ENCODE measurements at regions not wholly inside any gene's neighbourhood (a gene's known extent, or its start where the extent isn't known, plus 50 kb on each side); places are given as distances from the start of the nearest gene placed in this dataset.
A peak's percentile ranks its signal among the peaks of the same experiment; 100 is the strongest.

DNA sequence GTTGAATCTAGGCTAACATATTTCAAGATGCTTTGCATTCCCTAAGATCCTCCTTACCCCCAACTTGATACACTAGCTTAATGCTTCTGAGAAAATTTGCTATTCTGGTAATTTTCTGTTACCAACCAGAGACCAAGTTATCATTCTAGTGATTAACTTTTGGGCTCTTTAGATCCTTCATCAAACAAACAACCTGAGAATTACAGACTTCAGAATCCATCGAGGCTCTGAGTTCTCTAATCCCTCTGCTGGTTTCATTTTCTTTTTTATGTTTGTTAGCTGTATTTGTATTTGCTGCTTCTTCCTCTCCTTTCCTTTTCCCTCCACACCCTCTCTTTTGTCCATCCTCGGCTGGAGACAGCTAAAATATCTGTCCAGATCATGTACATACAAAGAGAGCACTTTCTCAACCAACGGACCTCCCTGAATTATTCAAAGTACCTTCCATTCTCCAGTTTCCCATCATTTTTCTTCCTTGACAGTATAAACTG, 98.7 kb upstream of the RIPOR2 start:
- TF ChIP-seq CTCF (IDR thresholded peaks at IDR 0.05; ENCODE audit: borderline replicate concordance, extremely low read depth, low read length, poor library complexity, severe bottlenecking) (no peak), EZH2 (IDR thresholded peaks at IDR 0.05; ENCODE audit: borderline replicate concordance, low read depth, low read length, severe bottlenecking) (no peak)
- DNase-seq (no peak), ATAC-seq (ENCODE audit: insufficient read depth, low read depth) (0 out of 3 replicates have a peak, but pooled peaks have one; percentile 21)
- Histone ChIP-seq H2AFZ (ENCODE audit: low read depth, low read length) (peak overlapping the region; percentile 38), H3K9ac (ENCODE audit: low read depth, low read length) (peak overlapping the region; percentile 53), H3K27ac (ENCODE audit: low read length) (peak overlapping the region; percentile 87), H3K36me3 (ENCODE audit: insufficient read depth, low read length) (peaks cover 3% of the 10 kb centered on the region; the same call in 1 of the 2 replicates), H3K4me1 (ENCODE audit: insufficient read depth, low read length) (peaks cover 59% of the 10 kb centered on the region), H4K20me1 (ENCODE audit: insufficient read depth, low read length) (no peaks in the 10 kb centered on the region), H3K4me3 (ENCODE audit: low read depth in 1 of 2, low read length in 2 of 2) (peak overlapping the region; percentile 5 to 48; a peak in 3 of 4 replicates), H3K79me2 (ENCODE audit: insufficient read depth, low read length) (peaks cover 81% of the 10 kb centered on the region), H3K27me3 (ENCODE audit: insufficient read depth, low read length, poor library complexity) (no peaks in the 10 kb centered on the region), H3K4me2 (ENCODE audit: insufficient read depth, low read length) (peak overlapping the region; percentile 69), H3K9me3 (ENCODE audit: insufficient read depth, low read length, severe bottlenecking) (no peaks in the 10 kb centered on the region)

DNA sequence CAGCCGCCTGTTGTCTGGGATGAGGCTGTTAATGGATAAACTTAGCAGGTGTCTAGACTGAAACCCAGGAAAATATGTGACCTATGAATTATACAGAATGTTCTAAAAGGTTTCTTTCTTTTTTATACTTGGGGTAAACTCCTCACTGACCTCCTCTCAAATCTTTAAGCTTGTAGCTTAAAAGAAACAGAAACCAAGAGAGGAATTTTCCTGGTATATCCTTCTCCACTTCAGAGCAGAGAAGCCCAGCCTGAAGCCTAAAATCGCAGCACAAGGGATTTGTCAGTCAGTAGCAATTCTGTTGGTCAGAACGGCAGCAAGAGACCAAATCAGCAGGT, 99.4 kb upstream of the RIPOR2 start:
- H3K4me2 ChIP-seq (ENCODE audit: insufficient read depth, low read length) = peak overlapping the region; percentile 69
- peaks cover 88% of the 10 kb centered on the region for H3K79me2 ChIP-seq (ENCODE audit: insufficient read depth, low read length)
- no peaks in the 10 kb centered on the region for H3K9me3 ChIP-seq (ENCODE audit: insufficient read depth, low read length, severe bottlenecking)
- peak overlapping the region; percentile 87 for H3K27ac ChIP-seq (ENCODE audit: low read length)
- TF ChIP-seq EZH2 (IDR thresholded peaks at IDR 0.05; ENCODE audit: borderline replicate concordance, low read depth, low read length, severe bottlenecking) = no peak
- no peak for TF ChIP-seq CTCF (IDR thresholded peaks at IDR 0.05; ENCODE audit: borderline replicate concordance, extremely low read depth, low read length, poor library complexity, severe bottlenecking)
- peak overlapping the region; percentile 5 to 48; a peak in 3 of 4 replicates for H3K4me3 ChIP-seq (ENCODE audit: low read depth in 1 of 2, low read length in 2 of 2)
- no peak for DNase-seq
- H3K9ac ChIP-seq (ENCODE audit: low read depth, low read length) = peak overlapping the region; percentile 53
- ATAC-seq (ENCODE audit: insufficient read depth, low read depth) = no peak
- H3K36me3 ChIP-seq (ENCODE audit: insufficient read depth, low read length) = peaks cover 3% of the 10 kb centered on the region; the same call in 1 of the 2 replicates
- H4K20me1 ChIP-seq (ENCODE audit: insufficient read depth, low read length) = no peaks in the 10 kb centered on the region
- peaks cover 66% of the 10 kb centered on the region for H3K4me1 ChIP-seq (ENCODE audit: insufficient read depth, low read length)
- no peaks in the 10 kb centered on the region for H3K27me3 ChIP-seq (ENCODE audit: insufficient read depth, low read length, poor library complexity)
- H2AFZ ChIP-seq (ENCODE audit: low read depth, low read length) = peak overlapping the region; percentile 38

GRCh38 chr6:25035512-25036435, 100.0 kb upstream of the RIPOR2 start:
- Histone ChIP-seq H3K4me3 (ENCODE audit: low read depth in 1 of 2, low read length in 2 of 2) (peak overlapping the region in 1 of 2 experiments; percentile 48; a peak in 2 of 4 replicates), H3K4me1 (ENCODE audit: insufficient read depth, low read length) (peaks cover 72% of the 10 kb centered on the region), H3K27ac (ENCODE audit: low read length) (peak overlapping the region; percentile 87), H3K36me3 (ENCODE audit: insufficient read depth, low read length) (peaks cover 3% of the 10 kb centered on the region; the same call in 1 of the 2 replicates), H3K4me2 (ENCODE audit: insufficient read depth, low read length) (peak overlapping the region; percentile 69), H3K9me3 (ENCODE audit: insufficient read depth, low read length, severe bottlenecking) (no peaks in the 10 kb centered on the region), H2AFZ (ENCODE audit: low read depth, low read length) (peak overlapping the region; percentile 38), H3K27me3 (ENCODE audit: insufficient read depth, low read length, poor library complexity) (no peaks in the 10 kb centered on the region), H3K9ac (ENCODE audit: low read depth, low read length) (peak overlapping the region; percentile 53), H3K79me2 (ENCODE audit: insufficient read depth, low read length) (peaks cover 94% of the 10 kb centered on the region), H4K20me1 (ENCODE audit: insufficient read depth, low read length) (no peaks in the 10 kb centered on the region)
- peak; percentile 76 for ATAC-seq (ENCODE audit: insufficient read depth, low read depth)
- peak; percentile 65 for DNase-seq
- TF ChIP-seq CTCF (IDR thresholded peaks at IDR 0.05; ENCODE audit: borderline replicate concordance, extremely low read depth, low read length, poor library complexity, severe bottlenecking) = no peak
- no peak for TF ChIP-seq EZH2 (IDR thresholded peaks at IDR 0.05; ENCODE audit: borderline replicate concordance, low read depth, low read length, severe bottlenecking)

Measured in DND-41 (cell line).